GM19452 (cell line): ENCODE measurements at regions not wholly inside any gene's neighbourhood (a gene's known extent, or its start where the extent isn't known, plus 50 kb on each side); places are given as distances from the start of the nearest gene placed in this dataset.
A peak's percentile ranks its signal among the peaks of the same experiment; 100 is the strongest.
"Not testable (repeated sequence)": the region's sequence is repeated elsewhere in the genome, so short reads cannot be mapped to it uniquely, and the experiment has no call there.

ENCODE experiments used
- ATAC-seq: cut with Tn5 transposase; IDR thresholded peaks from one replicate; pipeline ENCODE4 v1.9.1; 2021; ENCODE audit not compliant: unreplicated experiment

- no peak for ATAC-seq
Measured at GRCh38 chr1:221241157-221241556, 361.9 kb downstream of the HLX start.

DNA sequence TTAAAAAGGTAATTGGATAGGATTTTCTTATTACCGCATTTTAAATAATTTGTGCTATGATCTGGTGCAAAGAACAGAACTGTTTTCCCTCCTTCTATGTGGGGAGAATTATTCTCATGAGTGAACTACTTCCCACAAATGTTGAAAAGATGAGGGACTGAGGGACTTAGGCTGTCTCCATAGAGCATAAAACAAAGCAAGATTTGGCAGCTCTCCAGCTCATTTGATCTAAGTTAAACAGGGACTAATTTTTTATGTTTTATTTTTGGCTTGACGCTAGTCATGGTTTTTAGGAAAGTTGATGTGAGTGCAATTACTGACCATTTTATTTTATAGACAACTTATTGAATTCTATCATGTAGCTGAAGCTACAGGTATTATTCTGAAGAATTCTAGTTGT lies 362.3 kb downstream of the HLX start:
- ATAC-seq: no peak

GRCh38 chr1:221246067-221246466 lies 366.8 kb downstream of the HLX start:
- no peak for ATAC-seq

- no peak for ATAC-seq
Measured at GRCh38 chr1:221246628-221247415, 367.6 kb downstream of the HLX start.

GRCh38 chr1:221251580-221251979 lies 372.3 kb downstream of the HLX start:
- ATAC-seq: no peak

DNA sequence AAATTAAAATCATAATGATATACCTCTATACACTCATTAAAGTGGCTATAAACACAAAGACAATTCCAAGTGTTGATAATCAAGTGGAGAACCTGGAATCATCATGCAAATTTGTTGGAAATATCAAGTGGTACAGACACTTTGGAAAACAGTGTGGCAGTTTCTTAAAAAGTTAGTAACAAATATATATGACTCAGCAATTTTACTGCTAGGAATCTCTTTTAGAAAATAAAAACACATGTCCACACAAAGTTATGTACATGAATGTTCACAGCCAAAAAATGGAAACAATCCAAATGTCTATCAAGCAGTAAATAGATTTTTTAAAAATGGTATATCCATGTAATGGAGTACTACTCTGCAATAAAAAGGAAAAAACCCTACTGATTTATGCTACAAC lies 375.6 kb downstream of the HLX start:
- no peak for ATAC-seq

DNA sequence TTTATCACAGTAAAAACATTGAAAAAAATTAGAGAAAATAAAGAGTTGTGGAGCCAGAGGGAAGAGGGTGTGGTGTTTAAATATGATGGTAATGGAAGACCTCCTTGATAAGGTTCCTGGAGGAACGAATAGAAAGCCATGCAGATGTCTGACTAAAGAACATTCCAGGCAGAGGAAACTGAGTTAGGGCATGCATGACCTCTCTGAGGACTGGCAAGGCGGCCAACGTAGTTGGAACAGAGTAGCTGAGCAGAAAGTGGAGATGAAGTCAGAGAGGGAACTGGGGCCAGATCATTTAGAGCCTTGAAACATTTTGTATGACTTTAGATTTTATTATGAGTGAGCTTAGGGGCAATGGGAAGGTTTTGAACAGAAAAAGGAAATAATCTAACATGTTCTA lies 377.5 kb downstream of the HLX start:
- no peak for ATAC-seq

GRCh38 chr1:221257548-221257947 lies 378.3 kb downstream of the HLX start:
- not testable (repeated sequence) for ATAC-seq

GRCh38 chr1:221262677-221263076 lies 383.4 kb downstream of the HLX start:
- ATAC-seq: not testable (repeated sequence)

DNA sequence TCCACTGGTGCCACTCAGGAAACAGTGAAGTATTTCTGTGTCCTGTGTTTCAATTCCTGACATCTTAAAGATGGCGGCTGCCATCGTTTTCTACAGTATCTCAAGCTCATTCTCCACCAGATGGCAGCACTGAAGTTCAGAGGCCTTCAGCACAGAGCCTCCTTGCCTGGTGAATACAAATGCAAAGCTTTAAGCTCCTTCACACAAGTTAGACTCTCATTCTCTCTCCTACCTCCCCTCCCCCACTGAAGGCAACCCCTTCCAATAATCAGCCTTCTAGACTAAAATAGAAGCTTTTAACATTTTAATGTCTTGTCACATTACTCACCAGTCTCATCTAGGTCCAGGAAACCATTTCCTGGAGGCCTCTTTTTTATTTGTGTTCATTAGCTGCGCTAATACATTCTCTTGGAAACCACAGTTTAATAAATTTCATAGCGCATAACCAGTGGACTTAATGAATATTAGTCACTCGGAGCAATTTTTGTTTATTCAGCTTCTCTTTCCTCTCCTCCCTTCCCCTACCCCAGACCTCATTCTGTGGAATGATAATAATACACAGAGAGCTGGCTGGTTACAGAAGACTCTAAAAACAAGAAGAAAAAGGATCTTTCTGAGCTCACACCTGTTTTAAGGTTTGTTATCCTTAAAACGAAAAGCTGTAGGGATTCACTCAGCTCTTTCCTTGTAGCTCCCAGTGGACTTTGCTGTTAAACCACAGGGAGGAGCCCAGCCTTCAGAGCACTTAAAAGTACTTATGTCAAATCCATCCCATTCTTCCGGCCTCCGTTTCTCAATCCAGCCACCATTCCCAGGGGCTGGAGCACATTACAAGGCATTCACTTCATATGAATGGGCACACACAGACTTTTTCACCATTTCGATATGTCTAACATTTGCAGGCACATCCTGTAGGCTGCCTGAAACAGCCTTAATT lies 384.9 kb downstream of the HLX start:
- ATAC-seq: peak; percentile 93

- ATAC-seq: no peak
Measured at GRCh38 chr1:221264848-221265247, 385.6 kb downstream of the HLX start.

GRCh38 chr1:221268295-221268694 lies 389.1 kb downstream of the HLX start:
- no peak for ATAC-seq

DNA sequence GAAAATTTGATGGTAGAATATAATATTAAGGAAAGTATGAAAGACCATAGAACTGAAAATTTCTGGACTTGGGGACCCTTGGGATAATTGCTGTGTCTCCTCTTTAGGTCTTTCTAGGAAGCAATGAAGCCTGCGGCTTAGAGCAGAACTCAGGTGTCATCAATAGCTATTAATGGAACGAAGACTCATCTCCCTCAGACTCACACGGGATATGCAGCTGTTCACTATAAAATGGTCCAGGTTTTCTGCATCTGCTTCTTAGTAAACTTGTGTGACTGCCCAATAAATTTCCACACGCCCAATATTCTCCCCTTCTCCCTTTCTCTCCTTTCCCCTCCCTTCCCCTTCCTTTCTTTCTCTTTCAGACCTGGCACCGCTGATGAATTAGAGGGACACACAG lies 392.5 kb downstream of the HLX start:
- ATAC-seq: no peak

DNA sequence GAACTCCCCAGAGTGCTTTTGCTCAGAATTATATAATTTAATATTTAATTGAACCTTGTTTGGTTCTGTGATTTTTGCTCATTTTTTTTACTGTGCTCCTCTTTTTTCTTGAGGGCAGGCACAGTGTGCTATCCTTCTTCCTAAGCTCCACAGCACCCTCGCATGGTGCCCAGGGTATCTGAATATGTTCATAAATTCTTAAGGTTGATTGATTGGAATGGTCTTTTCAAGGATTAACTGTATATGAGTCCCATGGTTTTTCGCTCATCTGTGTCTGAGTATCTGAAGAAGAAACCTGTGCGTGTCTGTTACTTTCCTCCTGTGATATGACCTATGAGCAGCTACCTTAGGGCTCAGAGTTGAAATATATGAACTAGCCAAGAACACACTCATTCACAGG lies 393.7 kb downstream of the HLX start:
- ATAC-seq: no peak

DNA sequence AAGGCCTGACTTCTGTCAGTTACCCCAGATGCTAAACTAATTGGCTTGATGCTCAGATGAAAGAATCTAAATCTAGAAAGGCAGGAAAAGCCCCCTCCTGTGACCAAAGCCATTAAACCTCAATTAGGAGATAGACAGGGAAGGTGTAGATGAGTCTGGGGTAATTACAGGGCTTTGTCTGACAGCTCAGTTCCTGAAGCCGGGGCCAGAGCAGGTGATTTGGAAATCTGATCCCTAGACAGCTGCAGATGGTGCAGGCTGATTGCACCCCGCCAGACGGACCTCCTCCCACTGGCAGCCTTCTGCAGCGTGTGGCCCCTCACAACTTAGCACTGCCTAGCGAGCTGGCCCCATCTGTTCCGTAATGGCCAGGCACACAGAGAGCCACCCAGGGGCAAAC lies 395.1 kb downstream of the HLX start:
- ATAC-seq: no peak

DNA sequence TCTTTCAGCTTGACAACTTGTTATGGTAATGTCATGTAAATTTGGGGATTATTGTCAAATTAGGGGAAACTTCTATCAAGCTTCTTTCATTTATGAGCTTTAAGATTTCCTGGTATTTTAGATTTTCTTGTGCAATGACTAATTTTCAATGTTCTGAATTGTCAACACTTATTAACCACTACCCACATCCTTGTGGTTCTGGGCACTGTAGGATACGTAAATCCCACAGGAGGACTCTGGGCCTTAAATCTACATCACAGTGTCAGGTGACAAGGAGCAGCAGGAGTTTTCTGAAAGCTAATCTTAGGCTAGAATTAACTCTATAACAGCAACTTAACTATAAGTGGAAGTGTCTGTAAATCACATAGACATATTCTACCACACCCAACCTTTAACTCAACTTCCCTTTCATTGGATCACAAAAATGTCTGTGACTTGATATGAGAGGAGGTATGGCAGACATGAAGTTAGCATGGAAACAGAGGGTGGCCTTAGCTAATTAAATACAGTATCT lies 397.7 kb downstream of the HLX start:
- no peak for ATAC-seq

DNA sequence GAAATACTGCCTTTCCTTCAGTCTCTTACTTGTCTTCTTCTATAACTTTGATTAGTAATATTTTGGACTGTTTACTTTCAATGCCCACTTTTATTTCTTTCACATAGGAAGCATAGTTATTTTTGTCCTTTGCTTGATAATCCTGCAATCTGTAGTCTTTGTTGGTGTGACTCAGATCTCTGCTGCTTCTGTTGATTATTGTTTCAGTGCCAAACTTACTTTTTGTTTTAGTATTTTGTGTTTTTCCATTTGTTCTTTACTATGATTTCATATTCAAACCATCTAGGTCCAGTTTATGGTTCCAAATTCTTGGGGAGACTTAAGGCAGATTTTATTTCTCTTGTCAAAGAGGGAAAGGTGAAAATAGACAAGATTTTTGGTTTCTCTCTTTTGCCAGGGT lies 399.9 kb downstream of the HLX start:
- no peak for ATAC-seq

- no peak for ATAC-seq
Measured at GRCh38 chr1:221283532-221283931, 404.3 kb downstream of the HLX start.

- no peak for ATAC-seq
Measured at GRCh38 chr1:221284028-221284427, 404.8 kb downstream of the HLX start.

DNA sequence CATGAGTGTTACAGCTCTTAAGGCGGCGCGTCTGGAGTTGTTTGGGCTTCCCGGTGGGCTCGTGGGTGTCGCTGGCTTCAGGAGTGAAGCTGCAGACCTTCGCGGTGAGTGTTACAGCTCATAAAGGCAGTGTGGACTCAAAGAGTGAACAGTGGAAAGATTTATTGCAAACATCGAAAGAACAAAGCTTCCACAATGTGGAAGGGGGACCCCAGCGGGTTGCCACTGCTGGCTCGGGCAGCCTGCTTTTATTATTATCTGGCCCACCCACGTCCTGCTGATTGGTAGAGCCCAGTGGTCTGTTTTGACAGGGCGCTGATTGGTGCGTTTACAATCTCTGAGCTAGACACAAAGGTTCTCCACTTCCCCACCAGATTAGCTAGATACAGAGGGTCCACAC lies 405.7 kb downstream of the HLX start:
- ATAC-seq: not testable (repeated sequence)

DNA sequence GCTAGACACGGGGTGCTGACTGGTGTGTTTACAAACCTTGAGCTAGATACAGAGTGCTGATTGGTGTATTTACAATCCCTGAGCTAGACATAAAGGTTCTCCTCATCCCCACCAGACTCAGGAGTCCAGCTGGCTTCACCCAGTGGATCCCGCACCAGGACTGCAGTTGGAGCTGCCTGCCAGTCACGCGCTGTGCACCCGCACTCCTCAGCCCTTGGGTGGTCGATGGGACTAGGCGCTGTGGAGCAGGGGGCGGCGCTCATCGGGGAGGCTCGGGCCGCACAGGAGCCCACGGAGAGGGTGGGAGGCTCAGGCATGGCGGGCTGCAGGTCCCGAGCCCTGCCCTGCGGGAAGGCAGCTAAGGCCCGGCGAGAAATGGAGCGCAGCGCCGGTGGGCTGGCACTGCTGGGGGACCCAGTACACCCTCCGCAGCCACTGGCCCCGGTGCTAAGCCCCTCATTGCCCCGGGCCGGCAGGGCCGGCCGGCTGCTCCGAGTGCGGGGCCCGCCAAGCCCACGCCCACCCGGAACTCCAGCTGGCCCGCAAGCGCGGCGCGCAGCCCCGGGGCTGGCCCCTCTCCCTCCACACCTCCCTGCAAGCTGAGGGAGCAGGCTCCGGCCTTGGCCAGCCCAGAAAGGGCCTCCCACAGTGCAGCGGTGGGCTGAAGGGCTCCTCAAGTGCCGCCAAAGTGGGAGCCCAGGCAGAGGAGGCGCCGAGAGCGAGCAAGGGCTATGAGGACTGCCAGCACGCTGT lies 406.4 kb downstream of the HLX start:
- not testable (repeated sequence) for ATAC-seq
